Ascending aorta (tissue), 2 donors: ENCODE measurements at regions not wholly inside any gene's neighbourhood (a gene's known extent, or its start where the extent isn't known, plus 50 kb on each side); places are given as distances from the start of the nearest gene placed in this dataset.

Source experiments
- DNase-seq, 2 donors: peaks; one replicate each; pipeline ENCODE4 v3.0.0-alpha.2; 2019; ENCODE audit warnings: low spot score in 2 of 2
- H3K27ac ChIP-seq, 2 donors: fragments of 200-600 bp; sonication (generic); one replicate each; pipeline ENCODE4 v1.5.1; 2016 to 2017; ENCODE audit warnings: mild to moderate bottlenecking in 1 of 2
- H3K27me3 ChIP-seq: fragments of 200-600 bp; sonication (generic); one replicate; pipeline ENCODE4 v1.5.1; 2017
- H3K36me3 ChIP-seq, 2 donors: fragments of 200-600 bp; sonication (generic); one replicate each; pipeline ENCODE4 v1.5.1; 2016
- H3K4me1 ChIP-seq, 2 donors: fragments of 200-600 bp; sonication (generic); one replicate each; pipeline ENCODE4 v1.5.1; 2016 to 2017; ENCODE audit warnings: mild to moderate bottlenecking in 1 of 2
- H3K4me3 ChIP-seq, 2 donors: fragments of 200-600 bp; sonication (generic); one replicate each; pipeline ENCODE4 v1.5.1; 2016 to 2017; ENCODE audit warnings: mild to moderate bottlenecking in 1 of 2
- H3K9me3 ChIP-seq, 2 donors: fragments of 200-600 bp; sonication (generic); one replicate each; pipeline ENCODE4 v1.5.1; 2016
- intact Hi-C: fragments of 100-400 bp; cut with DNase I; formaldehyde crosslinking; loops from one replicate; pipeline ENCODE4 v1.15.1; 2023
- TF ChIP-seq, protein P1 (sequence below), 3 experiments: fragments of 200-600 bp in 2 of 3; fragments of 450-650 bp in 1 of 3; sonication (generic) in 2 of 3; IDR thresholded peaks; one replicate each; pipeline ENCODE4 v1.5.1; 2016 to 2019; ENCODE audit warnings: antibody characterized with exemption in 3 of 3, mild to moderate bottlenecking in 1 of 3, moderate library complexity in 1 of 3

DNA sequence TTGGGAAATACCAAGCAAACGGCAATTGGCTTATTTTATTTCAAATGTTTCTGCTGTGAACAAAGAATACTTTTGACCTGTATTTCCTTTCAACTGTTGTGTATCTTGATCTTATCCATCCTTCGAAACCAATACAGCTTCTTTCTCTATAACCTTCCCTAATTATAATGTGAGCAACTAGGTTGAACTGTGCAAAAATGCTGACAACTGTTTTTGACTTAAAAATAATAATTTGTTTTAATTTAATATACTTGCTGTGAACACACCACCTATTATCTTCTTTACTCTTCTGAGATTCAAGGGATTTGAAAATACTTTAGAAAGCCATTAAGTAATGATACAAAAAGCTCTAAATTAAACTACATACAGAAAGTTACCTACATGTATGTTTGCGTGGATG is 682.5 kb upstream of the CCDC179 start:
- intact Hi-C loops: no loop called here
- Histone ChIP-seq H3K4me1 (no peaks in the 10 kb centered on the region), H3K36me3 (no peaks in the 10 kb centered on the region), H3K27me3 (no peaks in the 10 kb centered on the region), H3K9me3 (no peaks in the 10 kb centered on the region), H3K27ac (no peak overlapping the region), H3K4me3 (no peak overlapping the region)
- no peak for DNase-seq
- TF ChIP-seq, protein P1, sequence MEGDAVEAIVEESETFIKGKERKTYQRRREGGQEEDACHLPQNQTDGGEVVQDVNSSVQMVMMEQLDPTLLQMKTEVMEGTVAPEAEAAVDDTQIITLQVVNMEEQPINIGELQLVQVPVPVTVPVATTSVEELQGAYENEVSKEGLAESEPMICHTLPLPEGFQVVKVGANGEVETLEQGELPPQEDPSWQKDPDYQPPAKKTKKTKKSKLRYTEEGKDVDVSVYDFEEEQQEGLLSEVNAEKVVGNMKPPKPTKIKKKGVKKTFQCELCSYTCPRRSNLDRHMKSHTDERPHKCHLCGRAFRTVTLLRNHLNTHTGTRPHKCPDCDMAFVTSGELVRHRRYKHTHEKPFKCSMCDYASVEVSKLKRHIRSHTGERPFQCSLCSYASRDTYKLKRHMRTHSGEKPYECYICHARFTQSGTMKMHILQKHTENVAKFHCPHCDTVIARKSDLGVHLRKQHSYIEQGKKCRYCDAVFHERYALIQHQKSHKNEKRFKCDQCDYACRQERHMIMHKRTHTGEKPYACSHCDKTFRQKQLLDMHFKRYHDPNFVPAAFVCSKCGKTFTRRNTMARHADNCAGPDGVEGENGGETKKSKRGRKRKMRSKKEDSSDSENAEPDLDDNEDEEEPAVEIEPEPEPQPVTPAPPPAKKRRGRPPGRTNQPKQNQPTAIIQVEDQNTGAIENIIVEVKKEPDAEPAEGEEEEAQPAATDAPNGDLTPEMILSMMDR (IDR thresholded peaks at IDR 0.05): no peak

- TF ChIP-seq, protein P1 (IDR thresholded peaks at IDR 0.05): no peak
- Histone ChIP-seq H3K4me1 (no peaks in the 10 kb centered on the region), H3K27ac (no peak overlapping the region), H3K27me3 (no peaks in the 10 kb centered on the region), H3K9me3 (no peaks in the 10 kb centered on the region), H3K4me3 (no peak overlapping the region), H3K36me3 (no peaks in the 10 kb centered on the region)
- DNase-seq: no peak
- intact Hi-C loops: no loop called here
Measured at GRCh38 chr11:23543651-23544222, 683.5 kb upstream of the CCDC179 start.

GRCh38 chr11:23551706-23552105 is 691.4 kb upstream of the CCDC179 start:
- Histone ChIP-seq H3K4me3 (no peak overlapping the region), H3K27me3 (no peaks in the 10 kb centered on the region), H3K9me3 (no peaks in the 10 kb centered on the region), H3K27ac (no peak overlapping the region), H3K36me3 (no peaks in the 10 kb centered on the region), H3K4me1 (no peaks in the 10 kb centered on the region)
- intact Hi-C loops: no loop called here
- TF ChIP-seq, protein P1 (IDR thresholded peaks at IDR 0.05): no peak
- DNase-seq: no peak

- TF ChIP-seq, protein P1 (IDR thresholded peaks at IDR 0.05): no peak
- Histone ChIP-seq H3K27ac (no peak overlapping the region), H3K36me3 (no peaks in the 10 kb centered on the region), H3K4me3 (no peak overlapping the region), H3K4me1 (no peaks in the 10 kb centered on the region), H3K27me3 (no peaks in the 10 kb centered on the region), H3K9me3 (no peaks in the 10 kb centered on the region)
- intact Hi-C loops: no loop called here
- DNase-seq: no peak
Measured at GRCh38 chr11:23554002-23554401, 693.7 kb upstream of the CCDC179 start.

GRCh38 chr11:23555085-23555484 is 694.8 kb upstream of the CCDC179 start:
- no peaks in the 10 kb centered on the region for H3K9me3 ChIP-seq
- no peak overlapping the region for H3K4me3 ChIP-seq
- H3K4me1 ChIP-seq: no peaks in the 10 kb centered on the region
- no peak for DNase-seq
- intact Hi-C loops: no loop called here
- no peak overlapping the region for H3K27ac ChIP-seq
- H3K27me3 ChIP-seq: no peaks in the 10 kb centered on the region
- H3K36me3 ChIP-seq: no peaks in the 10 kb centered on the region
- TF ChIP-seq, protein P1 (IDR thresholded peaks at IDR 0.05): no peak
